Activated T-cell treated with anti-CD3 and anti-CD28 coated beads, Interleukin-2, amount 50 U/mL, for 4 hours (primary cell): ENCODE measurements at regions not wholly inside any gene's neighbourhood (a gene's known extent, or its start where the extent isn't known, plus 50 kb on each side); places are given as distances from the start of the nearest gene placed in this dataset.

Source experiments
- ATAC-seq, 2 donors: fragments of 200-7000 bp; cut with Tn5 transposase; one replicate each; pipeline ENCODE4 v1.10.0; 2021
- DNase-seq: peaks from one replicate; pipeline ENCODE4 v3.0.0-alpha.2; 2020
- H3K27me3 Mint-ChIP-seq: one replicate; pipeline ENCODE4 v1.8.0; 2021; ENCODE audit warnings: low read depth, mixed read lengths
- H3K36me3 Mint-ChIP-seq: one replicate; pipeline ENCODE4 v1.8.0; 2022; ENCODE audit warnings: mixed read lengths; ENCODE audit not compliant: insufficient read depth
- H3K4me1 Mint-ChIP-seq: one replicate; pipeline ENCODE4 v1.8.0; 2021; ENCODE audit warnings: low read depth, mixed read lengths
- H3K4me3 Mint-ChIP-seq: one replicate; pipeline ENCODE4 v1.8.0; 2021; ENCODE audit warnings: mild to moderate bottlenecking, moderate library complexity, mixed read lengths
- H3K9me3 Mint-ChIP-seq: one replicate; pipeline ENCODE4 v1.8.0; 2021; ENCODE audit warnings: mixed read lengths

GRCh38 chr17:79306424-79307318, 232.0 kb downstream of the ENGASE start:
- DNase-seq (no peak), ATAC-seq (no peak)
- H3K4me1 Mint-ChIP-seq: no peaks in the 10 kb centered on the region
- no peaks in the 10 kb centered on the region for H3K9me3 Mint-ChIP-seq
- H3K4me3 Mint-ChIP-seq: no peak overlapping the region
- no peaks in the 10 kb centered on the region for H3K36me3 Mint-ChIP-seq
- peaks cover 27% of the 10 kb centered on the region for H3K27me3 Mint-ChIP-seq

GRCh38 chr17:79305768-79306423, 231.3 kb downstream of the ENGASE start:
- H3K36me3 Mint-ChIP-seq: no peaks in the 10 kb centered on the region
- ATAC-seq: no peak
- DNase-seq: no peak
- H3K4me3 Mint-ChIP-seq: no peak overlapping the region
- H3K27me3 Mint-ChIP-seq: peaks cover 23% of the 10 kb centered on the region
- no peaks in the 10 kb centered on the region for H3K9me3 Mint-ChIP-seq
- no peaks in the 10 kb centered on the region for H3K4me1 Mint-ChIP-seq

GRCh38 chr17:79305376-79305767, 230.7 kb downstream of the ENGASE start:
- H3K4me1 Mint-ChIP-seq: no peaks in the 10 kb centered on the region
- no peak for ATAC-seq

GRCh38 chr17:79304884-79305283, 230.3 kb downstream of the ENGASE start:
- ATAC-seq (no peak), DNase-seq (no peak)
- no peaks in the 10 kb centered on the region for H3K9me3 Mint-ChIP-seq
- H3K36me3 Mint-ChIP-seq: no peaks in the 10 kb centered on the region
- H3K4me3 Mint-ChIP-seq: no peak overlapping the region
- H3K27me3 Mint-ChIP-seq: peaks cover 17% of the 10 kb centered on the region
- H3K4me1 Mint-ChIP-seq: no peaks in the 10 kb centered on the region

More at GRCh38 chr17:79305376-79305767, 230.7 kb downstream of the ENGASE start:
- no peaks in the 10 kb centered on the region for H3K9me3 Mint-ChIP-seq
- DNase-seq: no peak
- H3K36me3 Mint-ChIP-seq: no peaks in the 10 kb centered on the region
- H3K4me3 Mint-ChIP-seq: no peak overlapping the region
- H3K27me3 Mint-ChIP-seq: peaks cover 18% of the 10 kb centered on the region

GRCh38 chr17:79303641-79304205, 229.1 kb downstream of the ENGASE start:
- DNase-seq (no peak), ATAC-seq (no peak)
- Mint-ChIP-seq H3K36me3 (no peaks in the 10 kb centered on the region), H3K9me3 (no peaks in the 10 kb centered on the region), H3K4me1 (no peaks in the 10 kb centered on the region), H3K27me3 (peaks cover 15% of the 10 kb centered on the region), H3K4me3 (no peak overlapping the region)

- H3K36me3 Mint-ChIP-seq: no peaks in the 10 kb centered on the region
- H3K27me3 Mint-ChIP-seq: peaks cover 20% of the 10 kb centered on the region
- no peaks in the 10 kb centered on the region for H3K4me1 Mint-ChIP-seq
These were observed 226.8 kb downstream of the ENGASE start for GRCh38 chr17:79301469-79301868.

GRCh38 chr17:79299349-79299748, 224.7 kb downstream of the ENGASE start:
- H3K4me1 Mint-ChIP-seq: no peaks in the 10 kb centered on the region
- no peak overlapping the region for H3K4me3 Mint-ChIP-seq
- no peaks in the 10 kb centered on the region for H3K36me3 Mint-ChIP-seq
- DNase-seq (no peak), ATAC-seq (no peak)
- H3K9me3 Mint-ChIP-seq: no peaks in the 10 kb centered on the region
- H3K27me3 Mint-ChIP-seq: peaks cover 37% of the 10 kb centered on the region

More at GRCh38 chr17:79301469-79301868, 226.8 kb downstream of the ENGASE start:
- no peak overlapping the region for H3K4me3 Mint-ChIP-seq
- H3K9me3 Mint-ChIP-seq: no peaks in the 10 kb centered on the region
- DNase-seq (no peak), ATAC-seq (no peak)

GRCh38 chr17:79298799-79299198, 224.2 kb downstream of the ENGASE start:
- peaks cover 41% of the 10 kb centered on the region for H3K27me3 Mint-ChIP-seq
- no peaks in the 10 kb centered on the region for H3K9me3 Mint-ChIP-seq
- H3K4me1 Mint-ChIP-seq: no peaks in the 10 kb centered on the region
- DNase-seq (no peak), ATAC-seq (no peak)
- no peak overlapping the region for H3K4me3 Mint-ChIP-seq
- no peaks in the 10 kb centered on the region for H3K36me3 Mint-ChIP-seq

GRCh38 chr17:79296243-79296642, 221.6 kb downstream of the ENGASE start:
- DNase-seq: no peak

GRCh38 chr17:79295307-79295706, 220.7 kb downstream of the ENGASE start:
- ATAC-seq: no peak

More at GRCh38 chr17:79296243-79296642, 221.6 kb downstream of the ENGASE start:
- H3K4me3 Mint-ChIP-seq: no peak overlapping the region
- no peaks in the 10 kb centered on the region for H3K4me1 Mint-ChIP-seq
- no peak for ATAC-seq
- no peaks in the 10 kb centered on the region for H3K9me3 Mint-ChIP-seq
- no peaks in the 10 kb centered on the region for H3K36me3 Mint-ChIP-seq
- H3K27me3 Mint-ChIP-seq: peaks cover 53% of the 10 kb centered on the region

GRCh38 chr17:79294459-79295071, 219.9 kb downstream of the ENGASE start:
- Mint-ChIP-seq H3K4me1 (no peaks in the 10 kb centered on the region), H3K4me3 (no peak overlapping the region), H3K9me3 (no peaks in the 10 kb centered on the region), H3K27me3 (peaks cover 60% of the 10 kb centered on the region), H3K36me3 (no peaks in the 10 kb centered on the region)
- DNase-seq (peak; percentile 15), ATAC-seq (no peak)

More at GRCh38 chr17:79295307-79295706, 220.7 kb downstream of the ENGASE start:
- no peaks in the 10 kb centered on the region for H3K9me3 Mint-ChIP-seq
- no peaks in the 10 kb centered on the region for H3K4me1 Mint-ChIP-seq
- no peak overlapping the region for H3K4me3 Mint-ChIP-seq
- no peaks in the 10 kb centered on the region for H3K36me3 Mint-ChIP-seq
- DNase-seq: no peak
- peaks cover 57% of the 10 kb centered on the region for H3K27me3 Mint-ChIP-seq

- Mint-ChIP-seq H3K27me3 (peaks cover 62% of the 10 kb centered on the region), H3K4me1 (no peaks in the 10 kb centered on the region), H3K4me3 (no peak overlapping the region), H3K36me3 (no peaks in the 10 kb centered on the region), H3K9me3 (no peaks in the 10 kb centered on the region)
- DNase-seq: no peak
- ATAC-seq: no peak
These were observed 217.9 kb downstream of the ENGASE start for GRCh38 chr17:79292501-79292900.

- DNase-seq: no peak
- Mint-ChIP-seq H3K9me3 (no peaks in the 10 kb centered on the region), H3K36me3 (no peaks in the 10 kb centered on the region), H3K4me3 (no peak overlapping the region), H3K4me1 (no peaks in the 10 kb centered on the region), H3K27me3 (peaks cover 57% of the 10 kb centered on the region)
- ATAC-seq: no peak
These were observed 216.8 kb downstream of the ENGASE start for GRCh38 chr17:79291391-79291790.

- DNase-seq: no peak
- Mint-ChIP-seq H3K4me3 (no peak overlapping the region), H3K27me3 (peaks cover 59% of the 10 kb centered on the region), H3K36me3 (no peaks in the 10 kb centered on the region), H3K4me1 (no peaks in the 10 kb centered on the region), H3K9me3 (no peaks in the 10 kb centered on the region)
- ATAC-seq: no peak
These were observed 216.1 kb downstream of the ENGASE start for GRCh38 chr17:79290726-79291125.
